ENCODE measurements at regions not wholly inside any gene's neighbourhood (a gene's known extent, or its start where the extent isn't known, plus 50 kb on each side); places are given as distances from the start of the nearest gene placed in this dataset.

- no peak for TF ChIP-seq TAF1 (IDR thresholded peaks at IDR 0.05; ENCODE audit: low read depth, low read length)
- no peak for TF ChIP-seq POLR2AphosphoS5 (IDR thresholded peaks at IDR 0.05; ENCODE audit: low read depth, low read length)
- no peak for TF ChIP-seq POLR2A (IDR thresholded peaks at IDR 0.05; ENCODE audit: low read depth, low read length)
- TF ChIP-seq SPI1 (IDR thresholded peaks at IDR 0.05; ENCODE audit: low read depth, low read length): no peak
- no peak for TF ChIP-seq PAX5 (IDR thresholded peaks at IDR 0.05; ENCODE audit: insufficient read depth, low read length, severe bottlenecking)
- no peak for TF ChIP-seq POU2F2 (IDR thresholded peaks at IDR 0.05; ENCODE audit: low read depth, low read length)
Observed at GRCh38 chr13:76160961-76161925, 525.1 kb downstream of the LMO7 start.
